GM21717 (cell line): ENCODE measurements at regions not wholly inside any gene's neighbourhood (a gene's known extent, or its start where the extent isn't known, plus 50 kb on each side); places are given as distances from the start of the nearest gene placed in this dataset.

Experiments
- ATAC-seq: cut with Tn5 transposase; IDR thresholded peaks from one replicate; pipeline ENCODE4 v1.9.1; 2021; ENCODE audit warnings: mild to moderate bottlenecking, moderate library complexity; ENCODE audit not compliant: unreplicated experiment

DNA sequence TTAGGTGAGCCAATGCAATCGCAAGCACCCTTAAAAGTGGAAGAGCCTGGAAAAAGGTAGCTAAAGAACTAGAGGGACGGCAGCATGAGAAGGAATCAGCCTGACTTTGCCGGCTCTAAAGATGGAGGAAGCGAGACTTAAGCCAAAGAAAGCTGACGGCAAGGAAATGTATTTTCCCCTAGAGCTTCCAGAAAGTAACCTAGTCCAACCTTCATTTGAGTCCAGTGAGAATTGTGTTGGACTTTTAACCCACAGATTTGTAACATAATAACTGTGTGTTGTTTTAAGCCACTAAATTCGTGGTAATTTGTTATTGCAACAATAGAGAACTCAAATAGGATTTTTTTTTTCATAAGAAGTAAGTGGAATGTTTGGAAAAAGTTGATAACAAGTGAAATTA, 212.7 kb upstream of the C1QTNF7 start:
- ATAC-seq = no peak

DNA sequence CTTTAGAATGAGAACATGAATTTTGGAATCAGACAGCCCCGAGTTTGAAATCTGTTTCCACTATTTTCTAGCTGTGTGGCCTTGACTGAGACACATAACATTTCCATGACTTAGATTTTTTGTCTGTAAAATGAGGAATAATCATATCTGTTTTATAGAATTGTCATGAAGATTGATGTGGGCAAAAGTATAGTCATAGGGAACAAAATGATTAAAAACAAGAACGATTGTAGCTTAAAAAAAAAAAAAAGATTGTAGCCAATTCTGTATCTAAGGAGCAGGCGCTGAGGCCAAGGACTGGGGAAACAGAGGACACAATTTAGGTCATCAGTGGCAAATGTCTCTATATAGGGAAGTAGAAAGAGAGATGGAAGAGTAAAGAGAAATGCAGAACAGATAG, 201.6 kb upstream of the C1QTNF7 start:
- ATAC-seq = no peak

DNA sequence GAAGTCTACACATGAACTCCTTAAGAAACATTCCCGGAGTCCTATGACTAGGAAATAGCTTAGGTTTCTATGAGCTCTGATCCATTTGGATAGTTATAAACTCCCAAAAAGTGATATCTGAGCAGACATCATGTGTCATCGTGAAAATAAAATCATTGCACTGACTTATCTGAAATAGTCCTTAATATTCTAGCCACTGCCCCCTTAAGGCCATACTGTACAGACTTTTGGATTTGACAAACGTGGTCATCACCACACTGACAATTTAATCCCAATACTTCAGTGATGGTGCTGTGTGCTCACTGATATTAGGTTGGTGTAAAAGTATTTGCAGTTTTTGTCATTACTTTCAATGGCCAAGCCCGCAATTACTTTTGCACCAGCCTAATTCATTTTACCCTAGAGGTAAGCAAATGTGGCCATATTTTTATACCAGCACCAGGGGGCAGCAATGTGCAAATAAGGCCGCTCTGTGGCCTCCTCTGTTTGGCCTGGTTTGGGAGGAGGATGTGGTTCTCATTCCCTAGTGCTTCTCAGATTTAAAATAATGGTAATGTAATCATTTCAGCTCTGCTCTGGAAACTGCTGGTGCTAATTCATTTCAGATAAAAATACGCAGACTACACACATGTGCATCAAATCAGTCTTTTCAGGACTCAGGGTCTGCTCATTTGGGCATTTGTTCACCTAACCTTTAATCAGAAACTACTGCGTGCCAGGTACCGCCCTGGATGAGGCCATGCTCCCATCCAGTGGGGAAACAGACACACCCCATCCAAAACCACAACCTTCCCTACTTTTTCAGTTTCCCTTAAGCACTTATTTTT, 196.4 kb upstream of the C1QTNF7 start:
- peak; percentile 79 for ATAC-seq

DNA sequence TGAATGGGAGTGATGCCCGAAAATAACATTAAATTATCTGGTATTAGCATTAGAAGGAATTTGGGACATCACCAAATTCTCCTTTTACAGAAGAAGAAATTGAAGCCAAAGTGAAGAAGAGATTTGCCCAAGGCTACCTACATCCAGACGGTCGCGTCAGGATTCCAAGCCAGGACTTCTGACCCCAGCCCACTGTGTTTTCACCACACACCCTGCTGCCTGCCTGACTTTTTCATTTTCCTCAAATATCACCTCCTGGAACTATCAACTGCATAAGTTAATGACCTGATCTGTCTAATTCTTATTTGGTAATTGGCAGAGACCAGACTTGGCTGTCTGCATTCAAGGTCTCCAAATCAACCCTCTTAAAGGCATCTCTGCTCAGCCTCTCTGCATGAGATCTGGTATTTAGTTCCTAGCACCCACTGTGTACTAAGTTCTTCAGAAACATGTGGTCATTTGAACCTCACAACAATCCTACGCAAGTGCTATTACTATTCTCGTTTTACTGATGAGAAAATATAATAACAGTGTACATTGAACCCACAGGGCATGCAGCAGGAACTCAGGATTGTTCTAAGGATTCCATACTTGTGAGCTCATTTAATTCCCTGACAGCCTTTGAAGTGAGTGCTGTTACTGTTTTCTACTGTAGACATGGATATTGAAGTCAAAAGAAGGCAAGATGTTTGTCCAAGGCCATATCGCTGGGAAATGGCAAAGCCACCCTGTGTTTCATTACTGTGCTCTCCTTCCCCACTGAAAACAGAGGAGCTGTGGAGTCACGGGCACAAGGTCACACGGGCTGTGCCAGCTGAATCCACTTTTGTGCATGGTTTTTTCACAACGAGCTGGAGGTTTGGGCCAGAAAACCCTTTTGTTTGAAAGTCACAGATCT, 195.2 kb upstream of the C1QTNF7 start:
- ATAC-seq = no peak

DNA sequence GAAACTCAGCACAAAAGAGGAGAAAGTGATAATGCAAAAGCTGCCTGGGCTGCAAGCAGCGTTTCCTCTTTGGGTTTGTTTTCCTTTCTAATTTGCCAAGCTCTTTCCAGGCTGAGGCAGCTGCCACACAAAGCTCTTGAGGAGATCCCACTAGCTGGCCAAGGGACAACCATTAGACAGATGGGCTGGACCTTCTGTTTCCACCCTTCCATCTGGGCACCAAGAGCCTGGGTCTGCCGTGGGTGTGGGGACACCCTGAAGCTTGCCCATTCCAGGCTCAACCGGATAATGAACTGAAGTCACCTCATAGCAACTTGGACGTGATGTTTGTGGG, 194.6 kb upstream of the C1QTNF7 start:
- ATAC-seq = no peak

DNA sequence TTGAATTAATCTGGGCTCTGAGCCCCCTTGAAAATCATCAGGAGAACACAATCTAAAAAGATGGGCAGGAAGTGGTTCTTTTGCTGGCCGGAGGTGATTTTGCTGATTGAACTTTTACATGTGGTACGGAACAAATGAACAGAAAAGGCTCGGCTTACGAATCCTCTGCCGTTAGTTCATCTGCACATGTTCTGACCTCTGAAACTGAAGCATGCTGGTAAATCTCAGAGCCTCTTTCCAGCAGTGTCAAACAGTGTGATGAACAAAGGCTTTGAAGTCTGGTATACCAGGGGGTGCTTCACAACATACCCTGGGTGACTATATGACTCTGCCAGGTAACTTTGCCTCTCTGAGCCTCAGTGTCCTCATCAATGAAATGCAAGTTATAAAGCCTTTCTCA, 194.2 kb upstream of the C1QTNF7 start:
- ATAC-seq = no peak

DNA sequence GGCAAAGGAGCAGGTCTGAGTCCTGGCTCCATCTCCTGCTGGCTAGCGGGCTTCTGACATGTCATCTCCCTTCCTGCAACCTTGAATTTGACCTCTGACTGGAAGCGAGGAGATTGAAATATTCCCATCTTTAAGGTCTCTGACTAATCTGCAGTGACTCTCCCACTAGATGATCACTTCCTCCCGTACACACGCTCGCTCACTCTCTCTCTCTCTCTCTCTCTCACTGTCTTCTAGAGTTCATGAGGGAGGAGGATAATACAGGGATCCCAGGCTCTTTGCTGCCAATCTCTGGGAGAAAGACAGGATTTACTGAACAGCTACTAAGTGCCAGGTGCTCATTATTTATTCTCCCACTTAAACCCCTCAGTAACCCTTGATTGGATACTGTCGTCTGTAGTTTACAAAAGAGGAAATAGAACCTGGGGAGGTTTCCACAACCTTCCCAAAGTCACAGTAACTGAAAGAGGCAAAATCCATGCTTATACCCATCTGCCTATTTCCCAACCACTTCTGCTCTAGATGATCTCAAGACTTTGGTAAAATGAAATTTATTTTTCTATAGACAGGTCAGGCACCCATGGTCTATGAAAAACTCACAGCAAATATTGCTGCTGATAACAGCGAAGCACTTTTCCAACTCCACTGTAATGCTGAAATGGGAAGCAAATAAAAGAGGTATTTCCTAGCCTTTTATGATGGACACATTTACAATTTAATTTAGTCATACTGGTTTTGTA, 193.5 kb upstream of the C1QTNF7 start:
- ATAC-seq = no peak

DNA sequence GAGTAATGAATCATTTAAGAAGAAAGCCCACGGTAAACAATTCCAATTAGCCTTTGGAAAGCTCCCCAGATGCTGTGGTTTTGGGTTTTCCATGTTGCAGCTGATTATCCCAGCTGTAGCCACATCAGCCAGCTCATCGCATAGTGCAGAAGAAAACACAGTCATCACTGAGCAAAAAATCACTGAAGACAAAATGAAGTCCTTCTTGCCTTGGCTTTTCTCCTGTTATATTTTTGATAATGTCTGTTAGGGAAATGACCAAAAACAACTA, 193.0 kb upstream of the C1QTNF7 start:
- ATAC-seq = no peak

DNA sequence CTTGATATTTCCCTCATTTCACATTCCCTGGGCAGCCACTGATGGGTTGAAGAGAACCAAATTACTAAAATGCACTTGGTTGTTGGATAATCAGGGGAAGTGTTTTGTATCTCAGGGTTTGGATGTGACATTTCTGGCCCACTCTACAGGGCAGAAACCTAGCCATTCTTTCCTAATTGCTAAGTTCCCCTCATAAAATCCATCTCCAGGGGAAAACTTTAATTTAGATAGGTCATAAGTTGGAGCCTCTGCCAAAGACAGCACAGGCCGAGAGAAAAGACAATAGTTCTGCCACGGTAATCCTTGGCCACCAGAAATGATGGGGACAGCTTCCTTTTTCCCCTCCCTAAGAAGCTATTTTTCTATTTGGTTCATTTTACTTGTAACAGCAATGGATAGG, 192.7 kb upstream of the C1QTNF7 start:
- no peak for ATAC-seq

DNA sequence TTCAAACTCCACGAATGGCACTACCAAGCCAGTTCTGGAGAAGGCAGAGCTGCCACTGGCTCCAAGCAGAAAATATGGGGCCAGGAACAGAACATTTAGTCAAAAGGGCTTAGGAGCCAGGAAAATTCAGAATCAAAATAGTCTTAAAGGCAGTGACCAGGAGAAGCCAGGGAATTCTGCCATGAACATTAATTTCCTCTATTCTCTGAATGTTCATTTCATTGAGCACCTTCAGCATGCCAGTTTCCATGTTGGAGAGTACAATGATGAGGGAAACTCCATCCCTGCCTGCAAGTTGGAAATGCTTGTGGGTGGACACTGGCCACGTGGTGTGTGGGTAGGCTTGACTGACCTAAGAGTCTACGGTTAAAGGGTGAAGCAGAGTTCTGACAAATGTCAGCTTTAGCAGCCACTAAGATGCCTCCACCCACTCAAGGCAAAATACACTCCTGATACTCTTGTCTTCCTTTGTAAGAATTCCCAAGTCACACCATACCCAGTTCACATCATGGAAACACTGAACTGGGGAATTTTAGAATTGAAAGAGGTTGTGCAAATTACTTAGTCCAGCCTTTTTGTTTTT, 190.1 kb upstream of the C1QTNF7 start:
- ATAC-seq = no peak

DNA sequence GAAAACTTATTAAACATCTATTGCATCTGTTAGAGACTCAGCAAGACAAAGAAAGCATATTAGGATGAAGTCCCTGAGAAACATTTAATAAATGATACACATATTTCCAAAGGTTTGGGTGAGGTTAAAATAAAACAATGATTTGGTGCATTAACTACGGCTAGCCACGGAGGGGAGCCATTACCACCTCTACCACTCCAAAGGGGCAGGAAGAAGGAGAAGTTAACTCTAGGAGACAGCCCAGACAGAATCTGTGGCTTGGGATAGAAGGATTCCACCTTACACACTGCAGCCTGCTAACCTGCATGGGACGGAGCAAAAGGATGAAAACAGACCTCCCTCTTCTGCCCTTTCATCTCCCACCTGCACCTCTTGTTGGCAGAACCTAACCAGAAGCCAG, 189.1 kb upstream of the C1QTNF7 start:
- ATAC-seq = no peak

DNA sequence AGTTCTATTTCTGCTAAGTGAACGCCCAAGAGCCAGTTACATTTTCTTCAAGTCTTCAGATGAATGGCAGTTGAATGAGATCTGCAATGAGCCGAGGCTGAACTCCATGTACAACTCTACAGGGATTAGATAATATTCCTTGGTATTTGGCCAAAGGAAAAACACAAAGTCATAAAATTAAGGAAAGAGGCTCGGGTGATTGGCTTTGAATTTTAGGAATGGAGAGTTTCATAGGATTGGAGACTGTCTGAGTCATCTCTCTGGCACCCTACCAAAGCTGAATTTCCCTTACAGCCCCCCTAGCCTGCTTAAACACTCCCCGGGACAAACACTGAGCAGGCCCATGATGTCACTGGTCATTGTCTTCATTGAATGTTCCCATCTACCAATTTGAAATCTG, 188.0 kb upstream of the C1QTNF7 start:
- ATAC-seq = no peak

DNA sequence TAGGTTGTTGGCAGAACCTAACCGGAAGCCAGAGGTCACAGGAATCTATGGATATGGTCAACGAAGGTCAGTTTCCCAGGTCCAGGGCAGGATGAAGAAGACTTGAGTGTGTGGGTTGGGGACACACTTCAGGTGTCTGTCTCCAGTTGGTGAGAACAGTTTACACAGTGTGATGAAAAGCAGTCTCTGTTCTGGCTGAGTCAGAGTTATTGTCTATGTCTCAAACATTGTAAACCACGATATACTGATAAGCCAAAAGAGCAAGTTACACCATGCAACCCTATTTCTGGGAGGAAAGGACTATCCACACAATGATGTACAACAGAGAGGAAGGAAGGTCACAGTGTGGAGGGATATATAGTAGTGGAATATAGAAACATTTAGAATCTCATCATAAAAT, 187.1 kb upstream of the C1QTNF7 start:
- no peak for ATAC-seq

DNA sequence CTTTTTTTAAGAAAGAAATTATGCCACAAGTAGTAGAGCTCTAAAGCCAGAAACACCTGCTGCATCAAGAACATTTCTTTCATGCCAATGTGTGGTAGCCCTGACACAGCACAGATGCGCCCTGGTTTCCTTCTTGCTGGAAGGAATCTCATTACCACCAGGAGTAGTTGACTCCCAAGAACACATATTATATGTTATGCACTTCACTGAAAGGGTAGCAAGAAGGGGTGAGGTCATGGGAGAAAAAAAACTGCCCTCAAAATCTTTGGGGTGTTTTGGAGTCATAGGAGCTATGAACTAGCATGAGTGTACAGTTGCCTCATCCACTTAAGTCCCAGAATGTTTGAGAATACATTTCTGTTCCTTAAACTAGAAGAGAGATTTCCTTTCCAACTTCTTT, 185.8 kb upstream of the C1QTNF7 start:
- ATAC-seq = no peak

DNA sequence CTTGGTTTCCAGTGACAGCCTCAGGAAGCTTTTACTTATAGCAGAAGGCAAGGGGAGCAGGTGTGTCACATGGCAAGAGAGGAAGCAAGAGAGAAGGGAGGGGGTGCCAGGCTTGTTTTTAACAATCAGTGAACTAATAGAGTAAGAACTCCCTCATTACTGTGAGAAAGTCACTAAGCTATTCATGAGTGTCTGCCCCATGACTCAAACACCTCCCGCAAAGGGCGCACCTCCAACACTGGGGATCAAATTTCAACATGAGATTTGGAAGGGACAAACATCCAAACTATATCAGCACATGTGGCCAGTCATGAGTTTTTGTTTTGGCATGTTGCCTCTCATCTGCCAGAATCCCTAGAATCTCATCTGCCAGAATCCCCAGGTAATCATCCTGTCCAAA, 183.5 kb upstream of the C1QTNF7 start:
- no peak for ATAC-seq

DNA sequence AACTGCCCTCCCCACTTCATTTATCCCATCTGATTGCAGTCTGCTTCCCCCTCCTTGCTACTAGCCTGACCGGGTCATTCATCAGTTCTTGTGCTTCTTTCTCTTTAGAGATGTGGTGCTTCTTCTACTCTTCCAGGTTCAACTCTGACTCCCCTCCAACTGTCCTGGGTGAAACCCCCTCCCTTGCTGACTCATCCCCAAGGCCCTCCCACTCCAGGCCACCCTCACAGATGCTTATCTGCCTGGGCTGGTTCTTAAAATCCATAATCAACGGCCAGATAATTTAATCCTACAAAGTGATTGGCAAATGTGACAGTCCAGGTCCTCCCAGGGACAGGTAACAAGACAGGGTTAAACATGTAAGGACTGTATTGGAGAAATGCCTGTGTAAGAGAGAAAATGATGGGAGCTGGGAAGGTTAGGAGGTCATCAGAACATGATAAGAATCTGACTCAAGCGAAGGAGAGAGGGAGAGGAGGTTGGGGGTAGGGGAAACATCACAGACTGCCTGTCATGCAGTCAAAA, 182.8 kb upstream of the C1QTNF7 start:
- no peak for ATAC-seq

DNA sequence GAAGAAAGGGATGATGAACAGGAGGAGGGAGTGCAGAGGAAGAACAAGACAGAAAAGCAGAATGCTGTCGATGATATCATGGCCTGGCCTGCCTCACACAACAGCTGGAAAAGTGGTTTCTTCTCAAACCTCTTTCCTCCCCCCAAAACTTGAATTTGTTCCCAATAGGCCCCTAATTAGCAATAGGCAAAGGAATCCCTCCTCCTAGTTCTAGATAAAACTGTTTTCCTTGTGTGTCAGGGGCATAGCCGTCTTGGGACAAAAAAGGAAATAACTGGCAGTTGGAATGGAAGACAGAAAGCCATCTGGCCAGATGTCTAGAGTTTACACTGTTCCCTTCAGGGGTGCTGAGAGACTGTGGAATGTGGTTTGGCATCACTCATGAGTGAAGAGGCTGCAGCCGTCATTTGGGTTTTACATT, 177.8 kb upstream of the C1QTNF7 start:
- ATAC-seq = no peak

DNA sequence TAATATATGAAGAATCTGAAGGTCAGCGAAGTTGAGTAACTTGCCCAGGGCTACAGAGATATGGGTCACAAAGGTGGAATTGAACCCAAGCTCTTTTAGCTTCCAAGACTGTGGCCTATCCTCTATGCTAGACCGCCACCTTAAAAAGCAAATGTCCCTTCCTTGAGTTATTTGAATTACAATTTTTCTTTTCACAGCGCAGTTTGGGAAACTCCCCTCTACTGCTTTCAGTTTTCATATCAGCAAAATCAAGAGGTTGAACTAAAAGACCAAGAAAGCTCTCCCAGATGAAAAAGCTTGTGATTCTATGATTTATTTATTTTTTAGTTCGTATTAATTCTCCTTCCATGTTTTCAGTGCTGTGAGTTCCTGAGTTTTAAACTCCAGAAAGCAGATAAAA, 174.5 kb upstream of the C1QTNF7 start:
- ATAC-seq = peak; percentile 94

DNA sequence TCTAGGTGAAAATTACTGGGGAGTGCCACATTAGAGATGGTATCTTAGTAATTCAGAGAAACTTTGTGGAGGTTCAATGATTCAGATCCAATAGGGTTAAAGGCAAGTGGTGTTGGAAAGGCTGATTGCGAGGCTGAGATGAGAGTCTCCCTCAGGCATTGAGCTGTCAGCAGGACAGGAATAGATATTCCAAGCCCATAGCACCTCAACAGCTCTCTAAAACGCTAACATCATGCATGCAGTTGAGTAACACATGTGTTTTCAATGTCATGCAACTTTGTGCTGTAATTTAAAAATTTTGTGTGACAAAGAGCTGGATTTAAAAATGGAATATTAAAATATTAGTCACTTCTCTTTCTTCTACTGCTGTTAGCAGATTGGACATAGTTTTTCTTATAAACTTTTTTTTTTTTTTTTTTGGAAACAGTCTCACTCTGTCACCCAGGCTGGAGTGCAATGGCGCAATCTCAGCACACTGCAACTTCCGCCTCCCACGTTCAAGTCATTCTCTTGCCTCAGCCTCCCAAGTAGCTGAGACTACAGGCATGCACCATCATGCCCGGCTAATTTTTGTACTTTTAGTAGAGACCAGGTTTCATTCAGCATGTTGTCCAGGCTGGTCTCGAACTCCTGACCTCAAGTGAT, 173.5 kb upstream of the C1QTNF7 start:
- no peak for ATAC-seq

DNA sequence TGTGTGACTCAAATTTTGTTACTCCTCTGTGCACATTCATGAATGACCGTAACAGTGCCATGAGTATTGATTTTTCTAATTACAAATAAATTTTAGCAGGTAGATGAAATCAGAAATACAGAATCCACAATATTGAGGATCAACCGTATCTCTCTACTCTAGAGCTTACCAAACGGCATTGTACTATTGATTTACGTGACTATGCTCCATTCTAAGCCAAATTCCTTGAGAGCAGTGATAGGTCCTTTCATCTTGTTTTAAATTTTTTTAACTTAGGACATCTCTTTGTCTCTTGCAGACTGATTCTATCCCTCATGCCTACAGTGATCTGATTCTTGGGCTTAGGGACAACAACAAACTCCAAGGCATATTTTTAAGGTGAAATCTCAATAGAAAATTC, 172.3 kb upstream of the C1QTNF7 start:
- no peak for ATAC-seq

DNA sequence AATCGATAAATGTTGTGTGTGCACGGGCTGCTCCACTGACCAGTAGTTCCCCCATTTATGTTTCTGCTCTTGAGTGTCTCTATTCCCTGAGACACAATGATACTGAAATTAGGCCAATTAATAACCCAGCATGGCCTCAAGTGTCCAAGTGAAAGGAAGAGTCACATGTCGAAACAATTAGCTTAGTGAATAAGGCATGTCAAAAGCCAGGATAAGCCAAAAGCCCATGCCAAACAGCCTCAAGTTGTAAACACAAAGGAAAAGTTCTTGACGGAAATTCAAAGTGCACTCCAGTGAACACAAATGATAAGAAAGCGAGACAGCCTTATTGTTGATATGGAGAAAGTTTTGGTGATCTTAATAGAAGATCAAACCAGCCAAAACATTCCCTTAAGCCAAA, 167.1 kb upstream of the C1QTNF7 start:
- no peak for ATAC-seq
